Bone marrow (tissue), 2 donors: ENCODE measurements at regions not wholly inside any gene's neighbourhood (a gene's known extent, or its start where the extent isn't known, plus 50 kb on each side); places are given as distances from the start of the nearest gene placed in this dataset.
"Not testable (repeated sequence)": the region's sequence is repeated elsewhere in the genome, so short reads cannot be mapped to it uniquely, and the experiment has no call there.

Experiments
- DNase-seq, 2 donors: peaks; one replicate each; lab custom pipeline; 2025; lab: John Stamatoyannopoulos, UW

DNA sequence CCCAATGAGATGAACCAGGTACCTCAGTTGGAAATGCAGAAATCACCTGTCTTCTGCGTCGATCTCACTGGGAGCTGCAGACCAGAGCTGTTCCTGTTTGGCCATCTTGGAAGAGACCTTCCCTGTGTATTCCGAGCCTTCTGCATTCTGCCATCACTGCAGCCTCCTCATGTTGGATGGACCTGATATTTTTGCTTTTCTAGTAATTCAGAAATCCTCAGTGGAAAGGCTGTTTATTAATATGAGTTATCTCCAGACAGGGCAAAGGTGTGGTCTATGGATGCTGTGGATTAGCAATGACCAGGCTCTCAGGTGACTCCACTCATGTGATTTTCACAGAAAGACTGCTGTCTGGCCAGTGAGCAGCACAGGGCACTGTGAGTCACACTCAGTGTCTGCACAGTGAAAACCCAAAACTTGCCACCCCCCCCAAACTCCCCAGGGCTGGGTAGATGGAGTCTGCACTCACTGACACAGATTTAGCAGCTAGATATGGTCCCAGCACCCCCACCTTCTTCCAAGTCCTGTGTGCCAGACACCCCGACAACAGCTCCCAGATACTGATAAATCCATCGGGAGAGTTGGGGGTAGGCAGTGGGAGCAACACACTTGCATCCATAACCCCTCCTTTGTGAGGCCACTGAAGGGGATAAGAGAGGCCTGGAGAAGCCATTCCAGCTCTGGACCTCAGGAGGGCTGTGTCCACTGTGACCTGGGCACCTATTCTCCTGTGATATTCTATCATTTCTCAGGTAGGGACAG lies 75.2 kb upstream of the TOP3B start:
- DNase-seq, result no peak

DNA sequence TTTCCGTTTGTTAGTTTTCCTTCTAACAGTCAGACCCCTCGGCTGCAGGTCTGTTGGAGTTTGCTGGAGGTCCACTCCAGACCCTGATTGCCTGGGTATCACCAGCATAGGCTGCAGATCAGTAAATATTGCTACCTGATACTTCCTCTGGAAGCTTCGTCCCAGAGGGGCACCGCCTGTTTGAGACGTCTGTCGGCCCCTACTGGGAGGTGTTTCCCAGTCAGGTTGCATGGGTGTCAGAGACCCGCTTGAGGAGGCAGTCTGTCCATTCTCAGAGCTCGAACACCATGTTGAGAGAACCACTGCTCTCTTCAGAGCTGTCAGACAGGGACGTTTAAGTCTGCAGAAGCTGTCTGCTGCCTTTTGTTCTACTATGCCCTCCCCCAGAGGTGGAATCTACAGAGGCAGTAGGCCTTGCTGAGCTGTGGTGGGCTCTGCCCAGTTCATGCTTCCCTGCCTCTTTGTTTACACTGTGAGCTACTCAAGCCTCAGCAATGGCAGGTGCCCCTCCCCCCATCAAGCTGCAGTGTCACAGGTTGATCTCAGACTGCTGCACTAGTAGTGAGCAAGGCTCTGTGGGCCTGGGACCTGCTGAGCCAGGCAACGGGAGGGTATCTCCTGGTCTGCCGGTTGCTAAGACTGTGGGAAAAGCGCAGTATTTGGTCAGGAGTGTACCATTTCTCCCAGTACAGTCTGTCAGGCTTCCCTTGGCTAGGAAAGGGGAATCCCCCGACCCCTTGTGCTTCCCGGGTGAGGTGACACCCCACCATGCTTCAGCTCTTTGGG lies 74.4 kb upstream of the TOP3B start:
- DNase-seq, result not testable (repeated sequence)

DNA sequence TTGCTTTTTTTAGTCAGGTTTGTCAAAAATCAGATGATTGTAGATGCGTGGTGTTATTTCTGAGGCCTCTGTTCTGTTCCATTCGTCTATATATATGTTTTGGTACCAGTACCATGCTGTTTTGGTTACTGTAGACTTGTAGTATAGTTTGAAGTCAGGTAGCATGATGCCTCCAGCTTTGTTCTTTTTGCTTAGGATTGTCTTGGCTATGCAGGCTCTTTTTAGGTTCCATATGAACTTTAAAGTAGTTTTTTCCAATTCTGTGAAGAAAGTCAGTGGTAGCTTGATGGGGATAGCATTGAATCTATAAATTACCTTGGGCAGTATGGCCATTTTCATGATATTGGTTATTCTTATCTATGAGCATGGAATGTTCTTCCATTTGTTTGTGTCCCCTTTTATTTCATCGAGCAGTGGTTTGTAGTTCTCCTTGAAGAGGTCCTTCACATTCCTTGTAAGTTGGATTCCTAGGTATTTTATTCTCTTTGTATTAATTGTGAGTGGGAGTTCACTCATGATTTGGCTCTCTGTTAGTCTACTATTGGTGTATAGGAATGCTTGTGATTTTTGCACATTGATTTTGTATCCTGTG lies 70.1 kb upstream of the TOP3B start:
- not testable (repeated sequence) for DNase-seq

DNA sequence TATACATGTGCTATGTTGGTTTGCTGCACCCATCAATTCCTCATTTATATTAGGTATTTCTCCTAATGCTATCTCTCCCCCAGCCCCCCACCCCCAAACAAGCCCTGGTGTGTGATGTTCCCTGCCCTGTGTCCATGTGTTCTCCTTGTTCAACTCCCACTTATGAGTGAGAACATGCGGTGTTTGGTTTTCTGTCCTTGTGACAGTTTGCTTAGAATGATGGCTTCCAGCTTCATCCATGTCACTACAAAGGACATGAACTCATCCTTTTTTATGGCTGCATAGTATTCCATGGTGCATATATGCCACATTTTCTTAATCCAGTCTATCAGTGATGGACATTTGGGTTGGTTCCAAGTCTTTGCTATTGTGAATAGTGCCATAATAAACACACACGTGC lies 68.4 kb upstream of the TOP3B start:
- not testable (repeated sequence) for DNase-seq

DNA sequence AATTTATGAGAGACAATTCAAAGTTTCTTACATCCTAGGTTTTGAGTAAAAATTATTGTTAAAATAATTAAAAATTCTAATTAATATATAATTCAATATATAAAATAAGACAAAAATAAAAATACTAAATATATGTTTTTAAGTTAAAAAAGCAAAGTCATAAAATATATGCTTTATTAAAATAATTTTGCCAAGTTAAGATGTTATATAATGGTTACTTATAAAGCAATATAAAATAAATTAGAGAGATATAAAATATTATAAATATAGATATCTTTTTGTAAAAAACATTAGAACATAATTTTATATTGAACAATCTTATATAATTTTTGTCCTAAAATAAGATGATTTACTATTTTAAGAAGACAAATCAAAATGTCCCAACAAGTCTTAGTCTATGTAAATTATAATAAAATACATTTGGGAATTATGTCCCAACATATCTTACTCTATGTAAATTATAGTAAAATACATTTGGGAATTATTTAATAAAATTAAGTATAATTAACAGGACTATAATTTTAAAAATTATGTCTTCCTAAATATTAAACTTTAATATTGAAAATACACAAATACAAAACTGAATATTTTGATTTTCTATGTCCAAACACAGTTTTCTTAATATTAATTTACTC lies 67.7 kb upstream of the TOP3B start:
- DNase-seq, result no peak

DNA sequence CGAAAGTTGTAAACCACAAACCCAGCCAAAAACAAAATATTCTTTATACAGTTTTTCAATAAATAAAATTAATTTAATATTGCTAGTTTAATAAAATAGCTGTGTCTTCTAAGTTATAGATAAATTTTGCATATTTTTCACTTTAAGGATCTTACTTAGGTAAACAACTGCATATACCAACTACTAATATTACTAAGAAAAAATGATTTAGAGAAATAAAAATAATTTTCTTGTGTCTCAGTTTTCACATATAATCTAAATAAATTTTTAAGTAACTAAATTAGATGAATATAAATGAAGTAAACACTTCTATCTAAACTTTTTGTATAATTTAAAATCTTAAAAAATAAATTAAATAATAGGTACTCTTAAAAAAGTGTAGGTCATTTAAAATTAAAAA lies 67.1 kb upstream of the TOP3B start:
- DNase-seq, result no peak

DNA sequence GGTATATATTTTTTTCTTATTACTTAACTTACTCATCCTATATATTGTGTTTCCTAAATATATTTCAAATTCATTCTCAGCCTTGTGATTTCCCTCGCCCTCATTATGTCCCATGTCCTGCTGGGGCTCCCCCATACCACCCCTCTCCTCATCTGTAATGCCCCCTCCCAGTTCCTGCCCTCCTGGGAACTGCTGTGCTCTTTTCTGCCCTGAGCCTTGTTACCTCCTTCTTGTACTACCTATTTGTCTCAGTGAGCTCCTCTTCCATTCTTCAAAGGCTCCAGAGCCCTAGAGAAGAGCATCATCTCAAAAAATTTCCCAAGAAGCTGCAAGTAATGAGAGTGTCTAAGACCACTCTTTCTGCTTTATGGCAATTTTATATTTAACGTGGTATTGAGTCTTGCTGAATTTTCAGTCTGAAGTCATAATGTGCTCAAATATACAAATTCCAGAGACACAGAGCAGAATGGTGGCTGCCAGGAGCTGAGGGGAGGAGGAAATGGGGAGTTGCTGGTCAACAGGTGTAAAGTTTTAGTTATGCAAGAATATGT lies 66.5 kb upstream of the TOP3B start:
- no peak for DNase-seq

DNA sequence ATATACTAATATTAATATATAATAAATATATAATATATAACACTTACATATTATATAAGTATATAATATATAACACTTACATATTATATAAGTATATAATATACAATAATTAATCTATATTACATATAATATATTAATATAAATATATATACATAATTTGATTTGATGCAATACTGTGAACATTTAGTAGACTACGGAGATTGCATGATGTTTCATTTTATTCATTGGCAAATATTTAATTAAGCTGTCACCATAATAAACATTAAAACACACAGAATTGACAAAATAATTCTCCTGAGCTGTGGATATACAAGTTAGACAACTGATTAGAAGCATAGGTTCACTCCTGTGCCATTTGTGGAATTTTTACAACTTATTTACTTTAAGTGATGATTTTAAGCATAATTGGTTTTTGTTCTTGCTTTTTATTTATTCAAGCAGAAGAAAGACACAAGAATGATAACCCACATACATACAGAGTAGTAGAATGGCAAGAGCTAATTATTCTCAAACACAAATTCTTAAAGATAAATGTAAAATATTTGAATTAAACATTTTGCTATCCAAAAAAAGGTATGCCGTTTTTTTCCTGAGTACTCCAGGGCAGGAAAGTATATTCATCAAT lies 65.8 kb upstream of the TOP3B start:
- no peak for DNase-seq

DNA sequence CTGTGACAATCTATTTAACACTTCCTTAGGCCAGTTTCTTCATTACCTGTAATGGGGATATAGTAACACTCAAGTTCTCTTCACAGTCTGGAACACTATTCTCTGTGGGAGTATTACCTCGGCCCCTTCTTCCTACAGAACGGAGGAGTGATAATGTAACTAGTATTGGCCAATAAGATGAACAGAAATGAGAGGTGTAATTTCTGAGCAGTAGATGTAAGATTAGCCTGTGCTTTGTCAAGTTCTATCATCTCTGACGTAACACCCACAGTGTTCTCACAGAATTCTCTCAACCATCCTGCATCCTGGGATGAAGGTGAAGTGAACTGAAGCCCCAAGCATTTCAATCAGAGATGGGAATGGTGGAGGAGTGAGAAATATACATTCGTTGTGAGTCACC lies 65.2 kb upstream of the TOP3B start:
- DNase-seq, result no peak

DNA sequence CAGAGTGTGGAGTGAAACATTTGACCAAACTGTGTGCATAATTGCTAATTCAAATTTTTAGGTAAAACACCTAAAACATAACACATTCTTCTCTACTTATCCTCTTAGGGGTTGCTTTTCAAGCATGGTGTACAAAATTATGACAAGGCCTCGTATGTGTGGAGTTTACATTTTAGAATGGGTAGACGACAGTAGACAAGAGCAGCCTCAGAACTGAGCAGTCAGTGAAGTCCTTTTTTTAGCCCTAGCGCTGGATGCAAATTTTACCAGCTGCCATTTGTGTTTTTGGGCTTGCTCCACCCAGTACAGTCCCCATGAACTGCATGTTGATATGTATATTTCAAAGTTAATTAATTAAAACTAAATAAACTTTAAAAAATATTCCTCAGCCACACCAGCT lies 64.7 kb upstream of the TOP3B start:
- DNase-seq, result no peak

DNA sequence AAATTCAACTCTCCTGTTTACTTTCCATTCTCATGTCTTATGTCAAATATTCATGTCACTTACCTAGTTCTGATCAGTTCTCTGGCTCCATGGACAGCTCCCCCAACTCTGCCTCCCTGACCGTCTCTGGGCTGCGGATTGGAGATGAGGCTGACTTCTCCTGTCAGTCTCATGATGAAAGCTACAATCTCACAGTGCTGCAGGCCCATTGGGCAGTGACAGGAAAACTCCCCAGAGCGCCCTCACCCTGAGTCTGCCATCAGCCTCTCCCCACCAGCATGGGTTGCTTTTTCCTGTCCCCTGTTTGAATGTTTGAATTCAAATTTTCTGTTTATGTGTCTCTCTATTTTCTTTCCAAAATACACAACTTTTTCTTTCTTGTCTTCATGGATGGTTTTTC lies 63.8 kb upstream of the TOP3B start:
- no peak for DNase-seq

DNA sequence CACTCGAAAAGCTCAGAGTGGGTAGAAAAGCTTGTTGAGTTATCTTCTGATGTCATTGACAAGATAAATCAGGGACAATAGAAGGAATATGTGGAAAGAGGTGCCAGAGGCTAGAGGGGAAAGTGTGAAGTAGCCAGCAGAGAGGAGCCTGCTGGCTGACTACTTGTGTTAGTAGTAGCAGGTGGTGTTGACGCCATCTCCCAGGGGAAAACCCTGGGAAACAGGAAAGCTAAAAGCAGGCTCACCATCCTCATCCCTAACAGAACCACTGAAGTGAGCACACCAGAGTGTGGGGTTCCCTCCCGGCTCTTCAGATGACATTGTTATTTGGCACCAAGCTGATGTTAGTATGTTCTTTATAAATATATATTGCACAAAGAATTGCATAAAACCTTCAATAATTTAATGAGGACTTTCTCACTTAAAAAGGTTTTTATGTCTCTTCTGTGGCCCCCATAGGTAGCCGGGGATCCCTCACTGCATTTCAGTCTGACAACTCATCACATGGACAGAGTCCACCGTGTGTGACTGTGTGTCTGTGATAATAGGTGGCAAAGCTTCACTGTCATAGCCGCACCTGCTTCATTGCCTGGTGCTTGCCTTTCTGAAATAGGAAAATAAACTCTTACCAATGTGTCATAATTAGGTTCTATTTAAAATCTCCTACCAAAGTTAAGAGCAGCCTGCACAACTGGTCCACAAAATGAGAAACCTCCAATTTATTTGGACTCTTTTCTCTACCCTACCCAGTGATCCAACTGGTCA lies 63.2 kb upstream of the TOP3B start:
- DNase-seq, result no peak

DNA sequence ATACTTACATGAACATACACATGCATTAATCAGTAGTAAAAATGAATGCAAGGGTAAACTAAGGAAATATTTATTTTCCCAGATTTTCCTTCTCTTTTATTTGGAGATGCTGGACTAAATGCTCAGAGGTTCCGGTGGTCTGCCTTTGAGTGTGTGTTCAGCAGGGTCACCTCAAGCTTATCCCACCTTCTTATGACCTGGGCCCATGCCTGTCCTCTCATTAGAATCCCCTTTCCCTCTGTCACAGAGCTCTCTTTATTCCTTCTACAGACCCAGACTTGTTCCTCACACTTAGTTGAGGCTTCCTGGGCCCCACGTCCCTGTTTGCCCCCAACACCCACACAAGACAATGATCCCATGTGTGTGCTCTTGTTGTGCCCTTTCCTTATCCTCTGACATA lies 61.6 kb upstream of the TOP3B start:
- DNase-seq, result no peak

DNA sequence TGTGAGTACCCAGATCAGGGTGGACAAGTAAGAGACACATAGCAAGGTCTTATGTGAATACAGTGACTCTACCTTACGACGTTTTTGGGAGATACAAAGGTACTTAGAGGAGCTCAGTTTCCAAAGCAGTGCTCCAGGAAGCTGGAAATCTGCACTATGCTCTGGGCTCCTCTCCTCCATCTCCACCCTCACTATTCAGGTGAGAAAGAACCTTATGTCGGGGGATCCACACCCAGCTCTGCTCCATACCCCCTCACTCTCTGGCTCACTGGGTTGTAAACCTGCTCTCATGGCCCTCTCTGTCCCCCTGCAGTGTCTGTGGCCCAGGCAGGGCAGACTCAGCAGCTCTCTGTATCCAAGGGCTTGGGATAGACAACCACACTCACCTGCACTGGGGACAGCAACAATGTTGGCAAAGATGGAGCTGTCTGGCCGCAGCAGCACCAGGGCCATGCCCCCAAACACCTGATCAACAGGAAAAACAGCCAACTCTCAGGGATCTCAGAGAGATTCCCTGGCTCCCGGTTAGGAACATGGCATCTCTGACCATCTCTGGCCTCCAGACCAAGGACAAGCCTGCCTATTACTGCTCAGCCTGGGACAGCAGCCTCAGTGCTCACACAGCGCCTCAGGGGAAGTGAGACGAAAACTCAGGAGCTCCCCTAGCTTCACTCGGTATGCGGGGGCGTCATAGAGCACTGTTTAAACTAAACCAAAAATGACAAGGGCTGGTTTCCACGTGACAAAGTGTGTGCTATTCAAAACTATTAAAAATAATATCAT lies 60.9 kb upstream of the TOP3B start:
- DNase-seq, result no peak

DNA sequence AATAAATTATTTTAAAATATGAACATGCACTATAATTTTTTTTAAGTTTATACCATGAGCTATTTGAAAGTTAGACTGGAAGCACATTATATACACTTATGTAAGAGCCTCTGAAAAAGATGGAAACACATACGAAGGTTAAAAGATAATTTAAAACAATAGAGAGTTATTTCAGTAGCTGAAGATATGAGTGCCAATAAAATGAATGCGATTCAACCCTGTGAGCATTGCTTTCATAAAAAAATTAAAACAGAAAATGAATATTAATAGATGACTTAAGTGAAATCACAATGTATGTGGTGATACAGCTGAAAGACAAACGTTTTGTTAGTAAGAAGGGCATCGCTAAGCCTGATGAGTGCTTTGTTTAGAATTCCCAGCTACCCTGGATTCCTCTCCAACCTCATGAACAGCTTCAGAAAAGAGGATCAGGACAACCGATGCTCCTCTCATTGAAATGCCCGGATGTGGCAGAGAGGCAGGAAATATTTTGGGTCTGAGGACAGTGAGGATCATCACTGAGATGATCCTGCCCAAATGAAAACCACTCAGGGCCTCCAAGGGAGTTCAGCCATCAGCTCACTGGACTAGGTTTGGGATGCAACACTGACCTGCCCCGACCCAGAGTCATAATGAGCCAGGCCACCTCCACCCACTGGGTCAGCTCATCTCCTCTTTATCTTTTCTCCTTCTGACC lies 60.2 kb upstream of the TOP3B start:
- no peak for DNase-seq

DNA sequence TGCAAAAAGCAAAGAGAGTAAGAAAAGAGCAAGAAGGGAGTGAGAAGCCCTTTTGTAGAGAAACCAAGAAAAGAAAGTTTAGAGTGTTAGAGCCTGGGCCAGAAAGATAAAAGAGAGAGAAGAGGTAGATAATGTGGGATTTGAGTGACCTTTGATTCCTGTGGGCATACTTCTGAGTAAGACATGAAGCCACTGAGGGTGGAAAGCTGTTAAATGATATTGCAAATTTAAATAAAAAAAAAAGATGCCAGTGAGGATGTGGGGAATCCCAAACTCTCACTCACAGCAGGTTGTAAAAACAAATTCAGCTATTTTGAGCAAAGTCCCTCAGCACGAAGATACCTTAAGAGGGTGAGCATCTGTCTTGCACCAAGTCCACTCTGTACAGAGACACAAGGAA lies 59.4 kb upstream of the TOP3B start:
- DNase-seq, result no peak

DNA sequence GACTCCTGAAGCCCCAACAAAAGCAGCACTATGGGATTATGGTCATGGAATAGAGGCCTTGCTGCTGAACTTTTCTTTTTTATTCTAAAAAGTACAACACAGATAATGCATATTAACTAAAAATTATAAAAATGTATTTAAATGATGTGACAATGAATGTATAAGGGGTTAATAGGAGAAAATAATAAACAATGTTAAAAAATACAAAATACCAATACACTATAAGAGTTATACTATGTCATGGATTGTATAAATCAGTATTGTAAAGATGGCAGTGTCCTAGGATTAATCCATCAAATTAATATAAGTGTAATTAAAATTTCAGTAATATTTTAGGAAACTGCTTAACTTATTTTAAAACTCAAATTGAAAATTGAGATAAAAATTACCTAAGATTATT lies 58.3 kb upstream of the TOP3B start:
- DNase-seq, result no peak

DNA sequence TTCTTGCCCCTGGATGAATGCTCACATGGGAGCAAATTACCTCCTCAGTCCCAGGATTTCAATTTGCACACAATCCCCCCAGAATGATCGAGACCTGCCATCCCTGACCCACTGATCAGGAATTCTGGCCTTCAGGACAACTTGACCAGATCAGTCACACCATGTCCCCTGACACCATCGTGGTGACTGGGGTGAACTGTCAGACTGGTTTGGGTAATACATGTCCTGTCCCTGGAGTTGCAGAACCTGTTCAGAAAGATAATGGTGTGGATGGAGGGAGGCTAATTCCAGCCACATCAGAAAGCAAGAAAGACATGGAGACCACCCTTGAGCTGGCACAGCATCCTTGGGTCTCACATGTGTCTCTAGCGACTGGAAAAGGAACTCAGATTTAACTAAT lies 57.9 kb upstream of the TOP3B start:
- DNase-seq, result no peak

DNA sequence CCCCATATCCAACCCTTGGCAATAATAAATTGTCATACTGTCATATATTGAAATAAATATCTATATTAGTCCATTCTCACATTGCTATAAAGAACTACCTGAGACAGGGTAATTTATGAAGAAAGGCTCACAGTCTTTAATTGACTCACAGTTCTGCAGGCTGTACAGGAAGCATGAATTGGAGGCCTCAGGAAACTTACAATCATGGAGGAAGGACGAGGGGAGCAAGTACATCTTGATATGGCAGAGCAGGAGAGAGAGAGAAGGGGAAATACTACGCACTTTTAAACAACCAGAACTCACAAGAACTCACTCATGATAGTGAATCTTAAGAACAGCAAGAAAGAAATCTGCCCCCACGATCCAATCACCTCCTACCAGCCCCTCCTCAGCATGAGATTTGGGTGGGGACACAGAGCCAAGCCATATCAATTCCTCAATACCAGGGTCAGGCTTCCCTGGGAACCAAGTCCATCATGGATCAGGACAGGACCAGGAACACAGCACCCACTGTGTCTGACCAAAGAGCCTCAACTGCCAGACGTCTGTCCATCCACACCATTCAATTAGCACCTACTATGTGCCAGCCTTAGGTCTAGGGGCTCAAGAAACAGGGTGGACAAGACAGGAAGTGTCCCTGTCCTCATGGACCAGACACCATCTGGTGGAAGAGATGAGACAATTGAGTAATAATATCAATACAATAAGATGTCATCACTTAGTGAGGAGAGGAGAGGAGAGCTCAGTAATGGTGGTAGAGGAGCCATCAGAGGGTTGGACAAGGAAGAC lies 56.9 kb upstream of the TOP3B start:
- DNase-seq, result no peak
